ACC112 (cell line): ENCODE measurements at regions not wholly inside any gene's neighbourhood (a gene's known extent, or its start where the extent isn't known, plus 50 kb on each side); places are given as distances from the start of the nearest gene placed in this dataset.

Source experiments
- H2AFZ ChIP-seq: fragments of 200-600 bp; sonication (generic); one replicate; pipeline ENCODE4 v1.6.0; 2017; ENCODE audit warnings: antibody characterized with exemption, low read length; ENCODE audit not compliant: unreplicated experiment
- H3K27ac ChIP-seq: fragments of 200-600 bp; sonication (generic); 2 replicates; pipeline ENCODE4 v1.5.1; 2014; ENCODE audit warnings: low read depth, mild to moderate bottlenecking, antibody characterized with exemption, low read length, moderate library complexity
- H3K27me3 ChIP-seq: fragments of 200-600 bp; sonication (generic); 2 replicates; pipeline ENCODE4 v1.6.1; 2014; ENCODE audit warnings: mild to moderate bottlenecking, antibody characterized with exemption, low read length, moderate library complexity, mixed read lengths; ENCODE audit not compliant: insufficient read depth
- H3K36me3 ChIP-seq: fragments of 200-600 bp; sonication (generic); 2 replicates; pipeline ENCODE4 v1.6.1; 2016; ENCODE audit warnings: mild to moderate bottlenecking, antibody characterized with exemption, low read length, moderate library complexity, mixed read lengths; ENCODE audit not compliant: insufficient read depth
- H3K4me1 ChIP-seq: fragments of 200-600 bp; sonication (generic); one replicate; pipeline ENCODE4 v1.6.1; 2016; ENCODE audit warnings: low read length, mixed read lengths; ENCODE audit not compliant: insufficient read depth, unreplicated experiment, control insufficient read depth
- H3K4me3 ChIP-seq: fragments of 200-600 bp; sonication (generic); 2 replicates; pipeline ENCODE4 v1.5.1; 2014; ENCODE audit warnings: mild to moderate bottlenecking, low read depth, low read length
- H3K79me2 ChIP-seq: fragments of 200-600 bp; sonication (generic); one replicate; pipeline ENCODE4 v1.6.0; 2016; ENCODE audit warnings: low read length; ENCODE audit not compliant: control insufficient read depth, unreplicated experiment, insufficient read depth

GRCh38 chr6:165726965-165727381 lies 63.9 kb upstream of the PDE10A start:
- Histone ChIP-seq H3K36me3 (no peaks in the 10 kb centered on the region), H3K27ac (no peak overlapping the region), H3K4me3 (no peak overlapping the region), H3K27me3 (no peaks in the 10 kb centered on the region), H3K79me2 (no peaks in the 10 kb centered on the region), H2AFZ (no peak overlapping the region), H3K4me1 (no peaks in the 10 kb centered on the region)

- H2AFZ ChIP-seq: no peak overlapping the region
- no peaks in the 10 kb centered on the region for H3K4me1 ChIP-seq
- H3K36me3 ChIP-seq: no peaks in the 10 kb centered on the region
- no peak overlapping the region for H3K4me3 ChIP-seq
- no peaks in the 10 kb centered on the region for H3K79me2 ChIP-seq
- no peak overlapping the region for H3K27ac ChIP-seq
- no peaks in the 10 kb centered on the region for H3K27me3 ChIP-seq
These were observed 63.3 kb upstream of the PDE10A start for GRCh38 chr6:165726290-165726875.

- Histone ChIP-seq H2AFZ (no peak overlapping the region), H3K27me3 (no peaks in the 10 kb centered on the region), H3K27ac (no peak overlapping the region), H3K4me1 (no peaks in the 10 kb centered on the region), H3K79me2 (no peaks in the 10 kb centered on the region), H3K36me3 (no peaks in the 10 kb centered on the region), H3K4me3 (no peak overlapping the region)
These were observed 62.2 kb upstream of the PDE10A start for GRCh38 chr6:165725201-165725600.

- Histone ChIP-seq H3K4me1 (peaks cover 3% of the 10 kb centered on the region), H3K27me3 (no peaks in the 10 kb centered on the region), H3K79me2 (no peaks in the 10 kb centered on the region), H2AFZ (no peak overlapping the region), H3K36me3 (no peaks in the 10 kb centered on the region), H3K27ac (no peak overlapping the region), H3K4me3 (no peak overlapping the region)
These were observed 60.3 kb upstream of the PDE10A start for GRCh38 chr6:165723326-165723725.

- Histone ChIP-seq H3K27ac (no peak overlapping the region), H3K79me2 (no peaks in the 10 kb centered on the region), H3K4me3 (no peak overlapping the region), H2AFZ (no peak overlapping the region), H3K27me3 (no peaks in the 10 kb centered on the region), H3K36me3 (no peaks in the 10 kb centered on the region), H3K4me1 (peaks cover 9% of the 10 kb centered on the region)
These were observed 59.0 kb upstream of the PDE10A start for GRCh38 chr6:165722022-165722421.

GRCh38 chr6:165721356-165721755 lies 58.3 kb upstream of the PDE10A start:
- Histone ChIP-seq H3K4me1 (peaks cover 9% of the 10 kb centered on the region), H3K36me3 (no peaks in the 10 kb centered on the region), H3K27ac (no peak overlapping the region), H3K4me3 (no peak overlapping the region), H3K79me2 (no peaks in the 10 kb centered on the region), H2AFZ (no peak overlapping the region), H3K27me3 (no peaks in the 10 kb centered on the region)

- Histone ChIP-seq H3K4me1 (peaks cover 9% of the 10 kb centered on the region), H3K27ac (0 out of 2 replicates have a peak overlapping the region, but pooled peaks have one; percentile 13), H3K79me2 (no peaks in the 10 kb centered on the region), H3K4me3 (no peak overlapping the region), H2AFZ (no peak overlapping the region), H3K27me3 (no peaks in the 10 kb centered on the region), H3K36me3 (no peaks in the 10 kb centered on the region)
These were observed 55.5 kb upstream of the PDE10A start for GRCh38 chr6:165718491-165718891.

GRCh38 chr6:165717732-165718465 lies 54.9 kb upstream of the PDE10A start:
- Histone ChIP-seq H3K27ac (0 out of 2 replicates have a peak overlapping the region, but pooled peaks have one; percentile 13), H3K4me1 (peaks cover 9% of the 10 kb centered on the region), H3K79me2 (no peaks in the 10 kb centered on the region), H2AFZ (no peak overlapping the region), H3K27me3 (no peaks in the 10 kb centered on the region), H3K36me3 (no peaks in the 10 kb centered on the region), H3K4me3 (no peak overlapping the region)

GRCh38 chr6:165716886-165717285 lies 53.8 kb upstream of the PDE10A start:
- Histone ChIP-seq H3K4me1 (peaks cover 9% of the 10 kb centered on the region), H3K4me3 (no peak overlapping the region), H3K27me3 (no peaks in the 10 kb centered on the region), H3K36me3 (no peaks in the 10 kb centered on the region), H2AFZ (no peak overlapping the region), H3K27ac (no peak overlapping the region), H3K79me2 (no peaks in the 10 kb centered on the region)

GRCh38 chr6:165715428-165715827 lies 52.4 kb upstream of the PDE10A start:
- Histone ChIP-seq H3K27me3 (no peaks in the 10 kb centered on the region), H2AFZ (no peak overlapping the region), H3K79me2 (no peaks in the 10 kb centered on the region), H3K4me1 (peaks cover 9% of the 10 kb centered on the region), H3K36me3 (no peaks in the 10 kb centered on the region), H3K4me3 (no peak overlapping the region), H3K27ac (no peak overlapping the region)

- Histone ChIP-seq H2AFZ (no peak overlapping the region), H3K27me3 (no peaks in the 10 kb centered on the region), H3K79me2 (no peaks in the 10 kb centered on the region), H3K4me3 (no peak overlapping the region), H3K27ac (no peak overlapping the region), H3K36me3 (no peaks in the 10 kb centered on the region), H3K4me1 (peaks cover 9% of the 10 kb centered on the region)
These were observed 51.9 kb upstream of the PDE10A start for GRCh38 chr6:165714907-165715306.
